ENCODE measurements at regions not wholly inside any gene's neighbourhood (a gene's known extent, or its start where the extent isn't known, plus 50 kb on each side); places are given as distances from the start of the nearest gene placed in this dataset.

GRCh38 chr20:56911946-56912345 is 282.8 kb downstream of the TFAP2C start:
- TF ChIP-seq FOXM1 (IDR thresholded peaks at IDR 0.05; ENCODE audit: borderline replicate concordance) (no peak), TARDBP (IDR thresholded peaks at IDR 0.05) (no peak), ARNT (IDR thresholded peaks at IDR 0.05) (no peak), ZNF384 (IDR thresholded peaks at IDR 0.05) (no peak), SUZ12 (IDR thresholded peaks at IDR 0.05) (no peak), LEF1 (IDR thresholded peaks at IDR 0.05; ENCODE audit: borderline replicate concordance) (no peak)
- TF ChIP-seq, protein P1, sequence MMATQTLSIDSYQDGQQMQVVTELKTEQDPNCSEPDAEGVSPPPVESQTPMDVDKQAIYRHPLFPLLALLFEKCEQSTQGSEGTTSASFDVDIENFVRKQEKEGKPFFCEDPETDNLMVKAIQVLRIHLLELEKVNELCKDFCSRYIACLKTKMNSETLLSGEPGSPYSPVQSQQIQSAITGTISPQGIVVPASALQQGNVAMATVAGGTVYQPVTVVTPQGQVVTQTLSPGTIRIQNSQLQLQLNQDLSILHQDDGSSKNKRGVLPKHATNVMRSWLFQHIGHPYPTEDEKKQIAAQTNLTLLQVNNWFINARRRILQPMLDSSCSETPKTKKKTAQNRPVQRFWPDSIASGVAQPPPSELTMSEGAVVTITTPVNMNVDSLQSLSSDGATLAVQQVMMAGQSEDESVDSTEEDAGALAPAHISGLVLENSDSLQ (IDR thresholded peaks at IDR 0.05): no peak

Measured in HEK293T (cell line).